ENCODE measurements at regions not wholly inside any gene's neighbourhood (a gene's known extent, or its start where the extent isn't known, plus 50 kb on each side); places are given as distances from the start of the nearest gene placed in this dataset.

- no peak for TF ChIP-seq CTCF (IDR thresholded peaks at IDR 0.05)
- TF ChIP-seq POLR2AphosphoS5 (IDR thresholded peaks at IDR 0.05; ENCODE audit: low read depth, low read length), result no peak
- TF ChIP-seq TCF7L2 (IDR thresholded peaks at IDR 0.05; ENCODE audit: low read depth, low read length), result no peak
- no peak for TF ChIP-seq SIN3A (IDR thresholded peaks at IDR 0.05; ENCODE audit: borderline replicate concordance, insufficient read depth, low read depth, low read length)
Measured at GRCh38 chr9:118652258-118652657, 717.0 kb downstream of the BRINP1 start.

Measured in Panc1 (cell line).